ENCODE measurements at regions not wholly inside any gene's neighbourhood (a gene's known extent, or its start where the extent isn't known, plus 50 kb on each side); places are given as distances from the start of the nearest gene placed in this dataset.

GRCh38 chr12:84166812-84167211 is 745.8 kb downstream of the SLC6A15 start:
- TF ChIP-seq, protein P1, sequence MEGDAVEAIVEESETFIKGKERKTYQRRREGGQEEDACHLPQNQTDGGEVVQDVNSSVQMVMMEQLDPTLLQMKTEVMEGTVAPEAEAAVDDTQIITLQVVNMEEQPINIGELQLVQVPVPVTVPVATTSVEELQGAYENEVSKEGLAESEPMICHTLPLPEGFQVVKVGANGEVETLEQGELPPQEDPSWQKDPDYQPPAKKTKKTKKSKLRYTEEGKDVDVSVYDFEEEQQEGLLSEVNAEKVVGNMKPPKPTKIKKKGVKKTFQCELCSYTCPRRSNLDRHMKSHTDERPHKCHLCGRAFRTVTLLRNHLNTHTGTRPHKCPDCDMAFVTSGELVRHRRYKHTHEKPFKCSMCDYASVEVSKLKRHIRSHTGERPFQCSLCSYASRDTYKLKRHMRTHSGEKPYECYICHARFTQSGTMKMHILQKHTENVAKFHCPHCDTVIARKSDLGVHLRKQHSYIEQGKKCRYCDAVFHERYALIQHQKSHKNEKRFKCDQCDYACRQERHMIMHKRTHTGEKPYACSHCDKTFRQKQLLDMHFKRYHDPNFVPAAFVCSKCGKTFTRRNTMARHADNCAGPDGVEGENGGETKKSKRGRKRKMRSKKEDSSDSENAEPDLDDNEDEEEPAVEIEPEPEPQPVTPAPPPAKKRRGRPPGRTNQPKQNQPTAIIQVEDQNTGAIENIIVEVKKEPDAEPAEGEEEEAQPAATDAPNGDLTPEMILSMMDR (IDR thresholded peaks at IDR 0.05) = no peak
- TF ChIP-seq POLR2A (IDR thresholded peaks at IDR 0.05) (no peak), POLR2AphosphoS5 (IDR thresholded peaks at IDR 0.05) (no peak), EP300 (IDR thresholded peaks at IDR 0.05; ENCODE audit: low read depth) (no peak)
